CD4-positive, alpha-beta T cell (primary cell): ENCODE measurements at regions not wholly inside any gene's neighbourhood (a gene's known extent, or its start where the extent isn't known, plus 50 kb on each side); places are given as distances from the start of the nearest gene placed in this dataset.

Experiments used
- ATAC-seq: fragments of 200-7000 bp; cut with Tn5 transposase; one replicate; pipeline ENCODE4 v1.10.0; 2022; ENCODE audit warnings: mild to moderate bottlenecking; ENCODE audit not compliant: poor library complexity
- CTCF ChIA-PET: fragments of 350-600 bp; sonication (Branson Sonifier 250); formaldehyde crosslinking; loops from one replicate; lab custom pipeline; 2021; ENCODE audit warnings: antibody characterized with exemption, inconsistent platforms; lab: Charles Lee
- POLR2A ChIA-PET: fragments of 350-600 bp; sonication (Branson Sonifier 250); formaldehyde crosslinking; loops from one replicate; lab custom pipeline; 2021; ENCODE audit warnings: antibody characterized with exemption, inconsistent platforms; lab: Charles Lee
- DNase-seq, 14 experiments: peaks; one replicate each; pipeline ENCODE4 v3.0.0-alpha.2; 2013 to 2020; ENCODE audit warnings: mixed read lengths in 2 of 14
- H3K27ac ChIP-seq, 2 donors: one replicate each; pipeline versions ENCODE4 v1.5.1 to v1.7.0; 2013; ENCODE audit warnings: low read length in 2 of 2, low read depth in 1 of 2, mild to moderate bottlenecking in 1 of 2
- H3K27me3 ChIP-seq, 2 experiments: 1 replicate in 1 of 2; 2 replicates in 1 of 2; pipeline versions ENCODE4 v1.6.1 to v1.7.0; 2013; ENCODE audit warnings: low read length in 2 of 2, control low read depth in 1 of 2, mild to moderate bottlenecking in 1 of 2, moderate library complexity in 1 of 2; ENCODE audit not compliant: insufficient read depth in 2 of 2, control insufficient read depth in 1 of 2
- H3K36me3 ChIP-seq: one replicate; pipeline ENCODE4 v1.6.1; 2013; ENCODE audit warnings: low read length, control low read depth; ENCODE audit not compliant: insufficient read depth
- H3K4me1 ChIP-seq: one replicate; pipeline ENCODE4 v1.6.1; 2013; ENCODE audit warnings: low read length, control low read depth; ENCODE audit not compliant: insufficient read depth
- H3K4me3 ChIP-seq: one replicate; pipeline ENCODE4 v1.5.1; 2013; ENCODE audit warnings: mild to moderate bottlenecking, low read length, moderate library complexity
- H3K9me3 ChIP-seq, 2 experiments: 1 replicate in 1 of 2; 2 replicates in 1 of 2; pipeline versions ENCODE4 v1.6.1 to v1.7.0; 2013; ENCODE audit warnings: low read length in 2 of 2, mild to moderate bottlenecking in 2 of 2, control low read depth in 1 of 2, moderate library complexity in 1 of 2; ENCODE audit not compliant: control insufficient read depth in 1 of 2, insufficient read depth in 1 of 2
- H3K27ac Mint-ChIP-seq: one replicate; pipeline ENCODE4 v1.8.0; 2020; ENCODE audit warnings: mixed read lengths
- H3K27me3 Mint-ChIP-seq: one replicate; pipeline ENCODE4 v1.8.0; 2021; ENCODE audit warnings: mixed read lengths
- H3K36me3 Mint-ChIP-seq: one replicate; pipeline ENCODE4 v1.8.0; 2021; ENCODE audit warnings: low read depth, mixed read lengths
- H3K4me1 Mint-ChIP-seq: one replicate; pipeline ENCODE4 v1.8.0; 2021; ENCODE audit warnings: low read depth, mixed read lengths
- H3K4me3 Mint-ChIP-seq: one replicate; pipeline ENCODE4 v1.8.0; 2020; ENCODE audit warnings: mild to moderate bottlenecking, mixed read lengths
- H3K9me3 Mint-ChIP-seq: one replicate; pipeline ENCODE4 v1.8.0; 2020; ENCODE audit warnings: mixed read lengths
- intact Hi-C, 2 experiments: fragments of 100-400 bp; cut with DNase I in 1 of 2; cut with micrococcal nuclease in 1 of 2; formaldehyde crosslinking; loops; one replicate each; pipeline versions ENCODE4 v1.15.1 to v1.9.0; 2023 to 2025; cut with DNase I, micrococcal nuclease
- TF ChIP-seq, protein P1 (sequence below): fragments of 200-600 bp; IDR thresholded peaks from one replicate; pipeline ENCODE4 v1.8.0; 2022; ENCODE audit warnings: antibody characterized with exemption, mild to moderate bottlenecking

DNA sequence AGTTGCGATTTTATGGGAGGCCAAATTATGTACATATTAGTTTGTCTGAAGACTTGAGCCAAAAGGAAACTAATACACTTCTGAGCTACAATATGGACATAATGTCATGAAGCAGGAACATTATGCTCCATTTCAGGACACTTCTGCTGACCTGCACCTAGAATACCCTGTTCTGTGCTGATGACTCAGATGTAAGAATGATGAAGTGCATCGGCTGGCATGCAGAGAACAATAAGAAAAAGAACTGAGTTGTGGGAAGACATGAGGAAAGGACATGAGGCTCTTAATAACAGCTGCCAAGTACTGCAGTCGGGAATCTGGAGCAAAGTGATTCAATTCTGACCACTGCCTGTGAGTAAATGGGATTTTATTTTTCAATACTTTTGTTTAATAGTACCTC lies 192.9 kb upstream of the VSTM2A start:
- DNase-seq (no peak), ATAC-seq (no peak)
- Histone ChIP-seq H3K27ac (no peak overlapping the region), H3K4me3 (no peak overlapping the region), H3K36me3 (no peaks in the 10 kb centered on the region), H3K27me3 (no peaks in the 10 kb centered on the region), H3K4me1 (no peaks in the 10 kb centered on the region), H3K9me3 (peaks cover 0 to 6% of the 10 kb centered on the region in 2 experiments)
- Mint-ChIP-seq H3K27ac (no peak overlapping the region), H3K36me3 (no peaks in the 10 kb centered on the region), H3K9me3 (peaks cover 19% of the 10 kb centered on the region), H3K4me1 (no peaks in the 10 kb centered on the region), H3K4me3 (no peak overlapping the region), H3K27me3 (no peaks in the 10 kb centered on the region)
- intact Hi-C loops: no loop called here
- TF ChIP-seq, protein P1, sequence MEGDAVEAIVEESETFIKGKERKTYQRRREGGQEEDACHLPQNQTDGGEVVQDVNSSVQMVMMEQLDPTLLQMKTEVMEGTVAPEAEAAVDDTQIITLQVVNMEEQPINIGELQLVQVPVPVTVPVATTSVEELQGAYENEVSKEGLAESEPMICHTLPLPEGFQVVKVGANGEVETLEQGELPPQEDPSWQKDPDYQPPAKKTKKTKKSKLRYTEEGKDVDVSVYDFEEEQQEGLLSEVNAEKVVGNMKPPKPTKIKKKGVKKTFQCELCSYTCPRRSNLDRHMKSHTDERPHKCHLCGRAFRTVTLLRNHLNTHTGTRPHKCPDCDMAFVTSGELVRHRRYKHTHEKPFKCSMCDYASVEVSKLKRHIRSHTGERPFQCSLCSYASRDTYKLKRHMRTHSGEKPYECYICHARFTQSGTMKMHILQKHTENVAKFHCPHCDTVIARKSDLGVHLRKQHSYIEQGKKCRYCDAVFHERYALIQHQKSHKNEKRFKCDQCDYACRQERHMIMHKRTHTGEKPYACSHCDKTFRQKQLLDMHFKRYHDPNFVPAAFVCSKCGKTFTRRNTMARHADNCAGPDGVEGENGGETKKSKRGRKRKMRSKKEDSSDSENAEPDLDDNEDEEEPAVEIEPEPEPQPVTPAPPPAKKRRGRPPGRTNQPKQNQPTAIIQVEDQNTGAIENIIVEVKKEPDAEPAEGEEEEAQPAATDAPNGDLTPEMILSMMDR: no peak
- CTCF ChIA-PET: no interaction called here
- POLR2A ChIA-PET: no interaction called here

DNA sequence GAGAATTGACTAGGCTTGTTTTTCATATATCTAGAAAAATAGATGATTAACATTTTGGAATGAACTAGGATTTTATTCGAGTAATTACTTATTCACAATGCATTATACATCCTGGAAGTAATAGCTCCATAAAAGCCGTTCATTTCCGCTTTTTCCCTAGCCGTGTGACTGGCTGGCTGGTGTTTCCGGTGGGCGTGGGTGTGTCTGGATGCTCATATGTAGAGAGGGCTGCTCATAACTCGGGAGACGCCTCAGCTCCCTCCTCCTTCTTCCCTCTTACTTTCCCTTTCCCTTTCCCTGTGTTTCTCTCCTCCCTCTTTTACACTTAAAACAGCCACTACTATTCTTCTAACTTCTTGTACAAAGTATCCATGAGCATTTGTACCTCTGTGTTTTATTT lies 187.7 kb upstream of the VSTM2A start:
- Mint-ChIP-seq H3K27me3 (no peaks in the 10 kb centered on the region), H3K27ac (no peak overlapping the region), H3K9me3 (peaks cover 5% of the 10 kb centered on the region), H3K4me1 (no peaks in the 10 kb centered on the region), H3K4me3 (no peak overlapping the region), H3K36me3 (no peaks in the 10 kb centered on the region)
- Histone ChIP-seq H3K4me3 (no peak overlapping the region), H3K27me3 (no peaks in the 10 kb centered on the region), H3K9me3 (peaks cover 0 to 3% of the 10 kb centered on the region in 2 experiments), H3K36me3 (no peaks in the 10 kb centered on the region), H3K27ac (no peak overlapping the region), H3K4me1 (no peaks in the 10 kb centered on the region)
- intact Hi-C loops: no loop called here
- CTCF ChIA-PET: no interaction called here
- ATAC-seq (no peak), DNase-seq (no peak)
- POLR2A ChIA-PET: no interaction called here
- TF ChIP-seq, protein P1: no peak

DNA sequence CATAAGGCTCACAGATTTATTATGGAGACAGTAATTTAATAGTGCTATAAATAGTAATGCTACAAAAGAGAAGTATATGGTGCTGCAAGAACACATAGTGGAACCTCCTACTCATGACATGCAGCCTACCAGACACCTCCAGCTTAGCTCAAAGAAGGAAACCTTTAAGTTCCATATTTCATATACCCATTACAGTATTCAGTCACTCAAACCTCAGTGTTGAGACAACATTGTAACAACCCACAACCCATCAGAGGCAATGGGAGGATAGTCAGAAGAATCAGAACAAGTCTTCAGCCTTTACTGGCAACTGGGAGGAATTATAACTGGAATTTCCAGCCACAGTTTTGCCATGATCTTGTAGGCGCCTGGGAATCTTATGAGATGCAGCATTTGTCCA lies 186.3 kb upstream of the VSTM2A start:
- Mint-ChIP-seq H3K27ac (no peak overlapping the region), H3K4me3 (no peak overlapping the region), H3K36me3 (no peaks in the 10 kb centered on the region), H3K9me3 (peaks cover 5% of the 10 kb centered on the region), H3K27me3 (no peaks in the 10 kb centered on the region), H3K4me1 (no peaks in the 10 kb centered on the region)
- DNase-seq: no peak
- intact Hi-C loops: no loop called here
- H3K36me3 ChIP-seq: no peaks in the 10 kb centered on the region
- H3K27me3 ChIP-seq: no peaks in the 10 kb centered on the region
- H3K4me3 ChIP-seq: no peak overlapping the region
- H3K4me1 ChIP-seq: no peaks in the 10 kb centered on the region
- H3K27ac ChIP-seq: no peak overlapping the region
- TF ChIP-seq, protein P1: no peak
- H3K9me3 ChIP-seq: peaks cover 0 to 3% of the 10 kb centered on the region in 2 experiments
- ATAC-seq: no peak
- POLR2A ChIA-PET: no interaction called here
- CTCF ChIA-PET: no interaction called here
